Sigmoid colon (tissue), 6 donors: ENCODE measurements at regions not wholly inside any gene's neighbourhood (a gene's known extent, or its start where the extent isn't known, plus 50 kb on each side); places are given as distances from the start of the nearest gene placed in this dataset.

Experiments used
- DNase-seq: peaks from one replicate; pipeline ENCODE4 v3.0.0-alpha.2; 2019
- H3K27ac ChIP-seq, 4 donors: fragments of 200-600 bp; sonication (generic); one replicate each; pipeline ENCODE4 v1.5.1; 2016 to 2019; ENCODE audit warnings: mild to moderate bottlenecking in 1 of 4
- H3K27me3 ChIP-seq, 3 donors: fragments of 200-600 bp; sonication (generic); one replicate each; pipeline ENCODE4 v1.5.1; 2019; ENCODE audit warnings: mild to moderate bottlenecking in 1 of 3
- H3K36me3 ChIP-seq, 4 donors: fragments of 200-600 bp; sonication (generic); one replicate each; pipeline ENCODE4 v1.5.1; 2016 to 2019
- H3K4me1 ChIP-seq, 4 donors: fragments of 200-600 bp; sonication (generic); one replicate each; pipeline ENCODE4 v1.5.1; 2017 to 2019
- H3K4me3 ChIP-seq, 4 donors: fragments of 200-600 bp; sonication (generic); one replicate each; pipeline ENCODE4 v1.5.1; 2017 to 2019; ENCODE audit warnings: mild to moderate bottlenecking in 2 of 4, moderate library complexity in 1 of 4
- H3K9me3 ChIP-seq, 4 donors: fragments of 200-600 bp in 3 of 4; sonication (generic) in 3 of 4; one replicate each; pipeline versions ENCODE4 v1.5.1 to v1.6.1; 2013 to 2019
- EP300 ChIP-seq, 4 donors: sonication (generic); formaldehyde crosslinking; IDR thresholded peaks; one replicate each; pipeline ENCODE4 v1.6.1; 2017; ENCODE audit warnings: antibody characterized with exemption in 4 of 4
- POLR2A ChIP-seq, 2 donors: fragments of 450-650 bp; IDR thresholded peaks; one replicate each; pipeline ENCODE4 v1.6.1; 2016; ENCODE audit warnings: antibody characterized with exemption in 2 of 2, mild to moderate bottlenecking in 2 of 2, moderate library complexity in 2 of 2
- POLR2AphosphoS5 ChIP-seq, 4 donors: sonication (generic); formaldehyde crosslinking; IDR thresholded peaks; one replicate each; pipeline ENCODE4 v1.6.1; 2017; ENCODE audit warnings: antibody characterized with exemption in 4 of 4
- WGBS, 2 donors: extraction: QIAGEN DNeasy Blood & Tissue Kit; methylation state at CpG; one replicate each; pipeline ENCODE4 v1.1.7; 2013; 5-methylcytosine and 5-hydroxymethylcytosine counted together
- intact Hi-C: fragments of 100-400 bp; cut with DNase I; formaldehyde crosslinking; loops from one replicate; pipeline ENCODE4 v1.15.1; 2023
- TF ChIP-seq, protein P1 (sequence below), 4 experiments: fragments of 450-650 bp in 3 of 4; fragments of 200-600 bp in 1 of 4; IDR thresholded peaks; one replicate each; pipeline ENCODE4 v1.5.1; 2016 to 2019; ENCODE audit warnings: antibody characterized with exemption in 4 of 4, mild to moderate bottlenecking in 3 of 4, moderate library complexity in 2 of 4
- donor health status: healthy with polysubstance abuse.
- donor health status: healthy.

DNA sequence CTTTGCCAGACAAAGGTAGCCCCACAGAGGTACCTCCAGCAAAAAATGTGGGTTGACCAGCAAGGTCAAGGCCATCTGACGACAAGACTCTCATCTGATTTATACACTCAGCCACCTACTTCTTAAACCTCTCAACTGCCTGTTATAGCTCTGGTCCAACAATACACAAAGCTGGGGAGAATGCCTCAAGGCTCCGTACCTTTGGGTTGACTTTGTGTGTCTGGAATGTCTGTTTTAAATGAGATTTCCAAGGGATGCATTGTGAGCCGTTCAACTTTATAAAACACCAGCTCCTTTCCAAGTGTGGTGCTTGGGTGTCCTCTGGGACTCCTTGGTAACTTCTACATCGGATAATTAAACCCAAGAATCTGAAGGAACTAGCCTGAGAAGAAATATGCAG is 167.0 kb upstream of the RPL34 start:
- Histone ChIP-seq H3K27ac (no peak overlapping the region), H3K36me3 (no peaks in the 10 kb centered on the region), H3K4me3 (no peak overlapping the region), H3K27me3 (no peaks in the 10 kb centered on the region), H3K4me1 (no peaks in the 10 kb centered on the region), H3K9me3 (no peaks in the 10 kb centered on the region)
- 76 to 79% methylated on average over 4 of the region's 4 CpGs for WGBS, 2 donors
- DNase-seq = no peak
- intact Hi-C loops = no loop called here
- TF ChIP-seq POLR2A (IDR thresholded peaks at IDR 0.05) (no peak), EP300 (IDR thresholded peaks at IDR 0.05) (no peak), POLR2AphosphoS5 (IDR thresholded peaks at IDR 0.05) (no peak)
- TF ChIP-seq, protein P1, sequence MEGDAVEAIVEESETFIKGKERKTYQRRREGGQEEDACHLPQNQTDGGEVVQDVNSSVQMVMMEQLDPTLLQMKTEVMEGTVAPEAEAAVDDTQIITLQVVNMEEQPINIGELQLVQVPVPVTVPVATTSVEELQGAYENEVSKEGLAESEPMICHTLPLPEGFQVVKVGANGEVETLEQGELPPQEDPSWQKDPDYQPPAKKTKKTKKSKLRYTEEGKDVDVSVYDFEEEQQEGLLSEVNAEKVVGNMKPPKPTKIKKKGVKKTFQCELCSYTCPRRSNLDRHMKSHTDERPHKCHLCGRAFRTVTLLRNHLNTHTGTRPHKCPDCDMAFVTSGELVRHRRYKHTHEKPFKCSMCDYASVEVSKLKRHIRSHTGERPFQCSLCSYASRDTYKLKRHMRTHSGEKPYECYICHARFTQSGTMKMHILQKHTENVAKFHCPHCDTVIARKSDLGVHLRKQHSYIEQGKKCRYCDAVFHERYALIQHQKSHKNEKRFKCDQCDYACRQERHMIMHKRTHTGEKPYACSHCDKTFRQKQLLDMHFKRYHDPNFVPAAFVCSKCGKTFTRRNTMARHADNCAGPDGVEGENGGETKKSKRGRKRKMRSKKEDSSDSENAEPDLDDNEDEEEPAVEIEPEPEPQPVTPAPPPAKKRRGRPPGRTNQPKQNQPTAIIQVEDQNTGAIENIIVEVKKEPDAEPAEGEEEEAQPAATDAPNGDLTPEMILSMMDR (IDR thresholded peaks at IDR 0.05) = no peak

DNA sequence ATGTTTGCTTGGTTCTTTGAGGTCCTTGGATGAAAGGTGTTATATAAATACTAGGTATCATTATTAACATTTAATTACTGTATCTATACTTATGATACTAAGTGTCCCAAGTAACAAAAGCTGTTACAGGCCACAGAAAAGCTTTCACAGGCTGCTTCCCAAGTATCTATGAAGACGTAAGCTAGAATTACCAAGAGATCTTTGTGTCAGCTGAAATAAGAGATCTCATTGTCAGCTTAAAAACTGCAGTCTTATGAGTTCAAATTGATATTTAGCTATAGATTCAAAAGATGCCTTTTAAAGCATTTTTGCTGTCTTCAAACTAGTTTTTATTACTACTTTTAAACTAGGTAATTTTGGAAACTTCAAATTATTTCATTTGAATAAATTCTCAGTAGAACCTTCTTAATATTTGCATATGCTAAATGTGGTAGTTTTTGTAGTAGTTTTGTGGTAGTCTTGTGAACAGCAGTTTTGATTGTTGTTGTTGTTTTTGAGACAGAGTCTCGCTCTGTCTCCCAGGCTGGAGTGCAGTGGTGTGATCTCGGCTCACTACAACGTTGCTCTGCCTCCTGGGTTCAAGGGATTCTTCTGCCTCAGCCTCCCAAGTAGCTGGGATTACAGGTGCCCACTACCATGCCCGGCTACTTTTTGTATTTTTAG is 170.0 kb upstream of the RPL34 start:
- Histone ChIP-seq H3K36me3 (no peaks in the 10 kb centered on the region), H3K27ac (no peak overlapping the region), H3K4me3 (no peak overlapping the region), H3K4me1 (no peaks in the 10 kb centered on the region), H3K27me3 (no peaks in the 10 kb centered on the region), H3K9me3 (no peaks in the 10 kb centered on the region)
- WGBS, 2 donors = 88 to 93% methylated on average over 5 of the region's 5 CpGs
- intact Hi-C loops = no loop called here
- no peak for DNase-seq
- TF ChIP-seq EP300 (IDR thresholded peaks at IDR 0.05) (no peak), POLR2A (IDR thresholded peaks at IDR 0.05) (no peak), POLR2AphosphoS5 (IDR thresholded peaks at IDR 0.05) (no peak)
- TF ChIP-seq, protein P1 (IDR thresholded peaks at IDR 0.05) = no peak

DNA sequence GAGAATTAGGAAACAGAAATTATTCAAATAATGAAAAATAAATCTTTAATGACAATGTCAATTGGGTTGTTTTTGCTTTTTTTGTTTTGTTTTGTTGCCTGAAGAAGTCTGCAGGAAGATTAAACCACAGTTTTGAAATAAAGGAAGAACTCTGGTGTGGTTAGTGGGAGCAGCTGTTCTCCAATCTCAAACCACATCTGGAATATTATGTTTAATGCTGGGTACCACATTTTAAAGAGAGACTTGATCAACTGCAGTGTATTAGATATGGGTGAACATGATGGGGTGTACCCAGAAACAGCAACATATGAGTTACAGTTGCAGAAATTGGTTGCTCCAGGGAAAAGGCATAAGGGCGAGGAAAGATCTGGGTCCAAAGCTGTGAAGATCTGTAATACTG is 171.2 kb upstream of the RPL34 start:
- DNase-seq = no peak
- Histone ChIP-seq H3K4me3 (no peak overlapping the region), H3K27me3 (no peaks in the 10 kb centered on the region), H3K36me3 (no peaks in the 10 kb centered on the region), H3K27ac (no peak overlapping the region), H3K4me1 (no peaks in the 10 kb centered on the region), H3K9me3 (no peaks in the 10 kb centered on the region)
- intact Hi-C loops = no loop called here
- WGBS, 2 donors = 89 to 90% methylated on average over 1 of the region's 1 CpG
- TF ChIP-seq POLR2AphosphoS5 (IDR thresholded peaks at IDR 0.05) = no peak
- TF ChIP-seq, protein P1 (IDR thresholded peaks at IDR 0.05) = no peak

DNA sequence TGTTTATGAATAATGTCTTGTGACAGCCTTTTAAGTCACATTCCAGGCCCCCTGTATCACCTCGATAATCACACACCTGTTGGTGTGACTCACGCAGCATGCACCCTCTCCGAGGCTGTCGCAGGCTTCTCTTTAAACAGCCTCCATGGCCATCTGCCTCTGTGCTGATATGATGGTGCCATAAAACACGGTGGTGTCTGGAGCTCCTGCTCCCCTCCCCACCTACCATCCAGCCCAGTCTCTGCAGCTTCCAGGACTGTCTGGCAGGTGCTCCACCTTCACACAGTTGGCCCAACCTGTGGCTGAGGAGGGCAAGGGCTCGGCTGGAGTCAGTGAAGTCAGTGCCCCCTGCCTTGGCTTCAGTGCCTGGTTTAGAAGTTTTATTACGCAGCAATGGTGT is 173.8 kb upstream of the RPL34 start:
- 21 to 55% methylated on average over 7 of the region's 7 CpGs for WGBS, 2 donors
- no peaks in the 10 kb centered on the region for H3K36me3 ChIP-seq
- no peaks in the 10 kb centered on the region for H3K27me3 ChIP-seq
- intact Hi-C loops = no loop called here
- no peak for DNase-seq
- no peak overlapping the region for H3K4me3 ChIP-seq
- H3K9me3 ChIP-seq = no peaks in the 10 kb centered on the region
- no peak overlapping the region for H3K27ac ChIP-seq
- TF ChIP-seq POLR2AphosphoS5 (IDR thresholded peaks at IDR 0.05) (no peak), POLR2A (IDR thresholded peaks at IDR 0.05) (no peak), EP300 (IDR thresholded peaks at IDR 0.05) (no peak)
- TF ChIP-seq, protein P1 (IDR thresholded peaks at IDR 0.05) = no peak
- H3K4me1 ChIP-seq = no peaks in the 10 kb centered on the region

DNA sequence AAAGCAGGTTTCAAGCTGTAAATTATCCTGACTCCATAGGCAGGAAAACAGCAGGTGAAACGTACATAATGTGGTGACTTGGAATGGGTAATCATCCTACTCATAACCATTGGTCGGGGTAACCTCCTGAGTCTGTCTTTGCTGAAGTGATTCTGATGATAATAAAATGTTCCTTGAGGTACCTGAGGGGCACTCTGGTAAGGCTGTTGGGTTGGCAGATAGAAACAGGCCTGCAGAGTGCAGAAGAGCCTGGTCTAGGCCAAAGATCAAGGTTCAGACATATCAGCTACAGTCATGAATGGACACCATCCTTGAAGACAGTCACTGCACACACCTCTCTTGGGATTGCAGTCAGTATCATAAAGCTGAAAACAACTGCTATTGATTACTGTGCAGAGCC is 174.7 kb upstream of the RPL34 start:
- Histone ChIP-seq H3K4me3 (no peak overlapping the region), H3K9me3 (no peaks in the 10 kb centered on the region), H3K4me1 (no peaks in the 10 kb centered on the region), H3K27me3 (no peaks in the 10 kb centered on the region), H3K27ac (no peak overlapping the region), H3K36me3 (no peaks in the 10 kb centered on the region)
- 35 to 80% methylated on average over 2 of the region's 2 CpGs for WGBS, 2 donors
- no peak for TF ChIP-seq POLR2A (IDR thresholded peaks at IDR 0.05)
- TF ChIP-seq, protein P1 (IDR thresholded peaks at IDR 0.05) = no peak
- no peak for TF ChIP-seq POLR2AphosphoS5 (IDR thresholded peaks at IDR 0.05)
- no peak for TF ChIP-seq EP300 (IDR thresholded peaks at IDR 0.05)
- intact Hi-C loops = no loop called here
- no peak for DNase-seq
